Hepatocyte (in vitro differentiated cells): ENCODE measurements at regions not wholly inside any gene's neighbourhood (a gene's known extent, or its start where the extent isn't known, plus 50 kb on each side); places are given as distances from the start of the nearest gene placed in this dataset.

Experiments
- DNase-seq: peaks from one replicate; pipeline ENCODE4 v3.0.0-alpha.2; 2016; ENCODE audit warnings: low spot score
- H2AFZ ChIP-seq: fragments of 200-600 bp; sonication (generic); 2 replicates; pipeline ENCODE4 v1.6.0; 2016; ENCODE audit warnings: antibody characterized with exemption, mild to moderate bottlenecking
- H3K27ac ChIP-seq: fragments of 200-600 bp; sonication (generic); 2 replicates; pipeline ENCODE4 v1.5.1; 2016; ENCODE audit warnings: mild to moderate bottlenecking
- H3K27me3 ChIP-seq: fragments of 200-600 bp; sonication (generic); 2 replicates; pipeline ENCODE4 v1.6.1; 2016
- H3K36me3 ChIP-seq: fragments of 200-600 bp; sonication (generic); replicated peaks from 2 replicates; pipeline ENCODE4 v1.5.1; 2016; ENCODE audit warnings: low read depth; ENCODE audit not compliant: insufficient read depth
- H3K4me1 ChIP-seq: fragments of 200-600 bp; sonication (generic); 2 replicates; pipeline ENCODE4 v1.5.1; 2016; ENCODE audit warnings: mild to moderate bottlenecking, moderate library complexity; ENCODE audit not compliant: insufficient read depth
- H3K4me2 ChIP-seq: fragments of 200-600 bp; sonication (generic); 2 replicates; pipeline ENCODE4 v1.6.0; 2016
- H3K4me3 ChIP-seq: fragments of 200-600 bp; sonication (generic); 2 replicates; pipeline ENCODE4 v1.5.1; 2016; ENCODE audit warnings: mild to moderate bottlenecking
- H3K79me2 ChIP-seq: fragments of 200-600 bp; sonication (generic); 2 replicates; pipeline ENCODE4 v1.6.0; 2017; ENCODE audit warnings: mild to moderate bottlenecking
- H3K9me2 ChIP-seq: fragments of 200-600 bp; sonication (generic); replicated peaks from 2 replicates; pipeline ENCODE4 v1.6.0; 2017; ENCODE audit warnings: mild to moderate bottlenecking; ENCODE audit not compliant: insufficient read depth
- H3K9me3 ChIP-seq: fragments of 200-600 bp; sonication (generic); 2 replicates; pipeline ENCODE4 v1.5.1; 2016; ENCODE audit warnings: low read depth, mild to moderate bottlenecking
- H4K20me1 ChIP-seq: fragments of 200-600 bp; sonication (generic); 2 replicates; pipeline ENCODE4 v1.6.0; 2016; ENCODE audit warnings: mild to moderate bottlenecking; ENCODE audit not compliant: insufficient read depth, poor library complexity, severe bottlenecking
- CTCF ChIP-seq: fragments of 200-600 bp; sonication (generic); IDR thresholded peaks from 2 replicates; pipeline ENCODE4 v1.5.1; 2016; ENCODE audit warnings: antibody characterized with exemption, mild to moderate bottlenecking; ENCODE audit not compliant: poor library complexity
- EZH2 ChIP-seq: fragments of 200-600 bp; sonication (generic); IDR thresholded peaks from 2 replicates; pipeline ENCODE4 v1.6.1; 2016; ENCODE audit warnings: antibody characterized with exemption, mild to moderate bottlenecking, borderline replicate concordance
- EZH2phosphoT487 ChIP-seq: fragments of 200-600 bp; sonication (generic); IDR thresholded peaks from one replicate; pipeline ENCODE4 v1.6.1; 2018; ENCODE audit warnings: antibody characterized with exemption, mild to moderate bottlenecking, low read depth, moderate library complexity; ENCODE audit not compliant: unreplicated experiment, severe bottlenecking
- WGBS: methylation state at CpG from one replicate; pipeline ENCODE4 v1.1.6; 2016; ENCODE audit warnings: low lambda C conversion rate; ENCODE audit errors: missing lambda C conversion rate; 5-methylcytosine and 5-hydroxymethylcytosine counted together

- Histone ChIP-seq H3K9me2 (no peaks in the 10 kb centered on the region), H3K9me3 (no peaks in the 10 kb centered on the region), H3K36me3 (no peaks in the 10 kb centered on the region), H3K27me3 (no peaks in the 10 kb centered on the region), H2AFZ (no peak overlapping the region), H3K4me1 (no peaks in the 10 kb centered on the region), H3K4me2 (no peak overlapping the region), H4K20me1 (no peaks in the 10 kb centered on the region), H3K27ac (no peak overlapping the region), H3K4me3 (no peak overlapping the region), H3K79me2 (no peaks in the 10 kb centered on the region)
- no peak for DNase-seq
- no peak for TF ChIP-seq EZH2
- peak; percentile 55 for TF ChIP-seq CTCF
These were observed 589.5 kb downstream of the ARL4A start for GRCh38 chr7:13276977-13277376.

GRCh38 chr7:13278020-13278419 is 590.6 kb downstream of the ARL4A start:
- Histone ChIP-seq H3K4me2 (no peak overlapping the region), H2AFZ (no peak overlapping the region), H3K4me1 (no peaks in the 10 kb centered on the region), H3K27me3 (no peaks in the 10 kb centered on the region), H3K4me3 (no peak overlapping the region), H4K20me1 (no peaks in the 10 kb centered on the region), H3K36me3 (no peaks in the 10 kb centered on the region), H3K9me2 (no peaks in the 10 kb centered on the region), H3K79me2 (no peaks in the 10 kb centered on the region), H3K9me3 (no peaks in the 10 kb centered on the region), H3K27ac (no peak overlapping the region)
- TF ChIP-seq CTCF (no peak), EZH2 (no peak), EZH2phosphoT487 (no peak)
- WGBS = 50% methylated on average over 3 of the region's 3 CpGs
- DNase-seq = no peak

GRCh38 chr7:13279854-13280435 is 592.5 kb downstream of the ARL4A start:
- Histone ChIP-seq H2AFZ (no peak overlapping the region), H3K4me1 (no peaks in the 10 kb centered on the region), H3K4me3 (no peak overlapping the region), H3K36me3 (no peaks in the 10 kb centered on the region), H3K9me2 (no peaks in the 10 kb centered on the region), H3K79me2 (no peaks in the 10 kb centered on the region), H4K20me1 (no peaks in the 10 kb centered on the region), H3K4me2 (no peak overlapping the region), H3K27ac (no peak overlapping the region), H3K9me3 (no peaks in the 10 kb centered on the region), H3K27me3 (no peaks in the 10 kb centered on the region)
- TF ChIP-seq EZH2 (no peak), CTCF (peak; percentile 71)
- 32% methylated on average over 3 of the region's 3 CpGs for WGBS
- DNase-seq = peak; percentile 48

GRCh38 chr7:13282377-13282980 is 595.0 kb downstream of the ARL4A start:
- H3K4me2 ChIP-seq = no peak overlapping the region
- H4K20me1 ChIP-seq = no peaks in the 10 kb centered on the region
- H3K4me1 ChIP-seq = no peaks in the 10 kb centered on the region
- H3K36me3 ChIP-seq = no peaks in the 10 kb centered on the region
- no peak overlapping the region for H2AFZ ChIP-seq
- TF ChIP-seq EZH2 (no peak), CTCF (peak; percentile 79), EZH2phosphoT487 (no peak)
- no peak overlapping the region for H3K27ac ChIP-seq
- no peaks in the 10 kb centered on the region for H3K79me2 ChIP-seq
- H3K4me3 ChIP-seq = no peak overlapping the region
- H3K9me2 ChIP-seq = no peaks in the 10 kb centered on the region
- 60% methylated on average over 3 of the region's 3 CpGs for WGBS
- no peaks in the 10 kb centered on the region for H3K27me3 ChIP-seq
- no peaks in the 10 kb centered on the region for H3K9me3 ChIP-seq
- DNase-seq = peak; percentile 38
